CD4-positive, alpha-beta T cell treated with Interleukin-15 for 4 hours (primary cell): ENCODE measurements at regions not wholly inside any gene's neighbourhood (a gene's known extent, or its start where the extent isn't known, plus 50 kb on each side); places are given as distances from the start of the nearest gene placed in this dataset.

Experiments used
- DNase-seq: peaks from one replicate; pipeline ENCODE4 v3.0.0-alpha.2; 2020; ENCODE audit warnings: low spot score

DNA sequence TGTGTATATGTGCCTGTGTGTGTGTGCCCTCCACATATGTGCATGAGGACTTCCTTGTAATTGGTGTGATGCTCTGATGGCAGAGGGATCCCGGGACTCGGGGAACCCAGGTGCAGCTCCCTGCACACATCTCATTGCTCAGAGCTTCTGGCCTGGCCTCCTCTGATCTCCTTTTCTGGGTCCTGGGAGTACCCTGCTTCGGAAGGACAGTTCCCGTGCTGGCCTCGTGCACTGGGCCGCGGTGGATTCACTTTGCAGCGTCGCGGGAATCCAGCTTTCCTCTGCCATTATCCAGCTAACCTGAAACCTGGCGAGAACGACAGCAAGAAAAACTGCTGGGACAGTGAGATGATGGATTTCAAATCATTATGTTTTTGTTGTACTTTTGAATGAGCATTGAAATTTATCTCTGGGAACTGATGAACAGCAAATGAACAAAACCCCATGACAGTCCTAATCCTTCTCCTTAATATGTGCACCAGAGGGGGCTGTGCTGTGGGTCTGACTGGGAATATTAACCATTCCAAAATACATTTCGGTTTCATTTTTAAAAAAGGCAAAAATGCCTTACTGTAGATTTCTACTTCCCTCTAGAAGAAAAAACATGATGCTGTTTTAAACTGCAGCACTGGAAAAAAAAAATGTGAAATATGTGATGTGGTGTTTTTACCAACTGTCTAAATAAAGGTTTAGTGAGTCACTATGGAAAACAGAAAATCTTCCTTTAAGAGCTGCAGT is 78.2 kb downstream of the PTGR3 start:
- DNase-seq, result no peak

DNA sequence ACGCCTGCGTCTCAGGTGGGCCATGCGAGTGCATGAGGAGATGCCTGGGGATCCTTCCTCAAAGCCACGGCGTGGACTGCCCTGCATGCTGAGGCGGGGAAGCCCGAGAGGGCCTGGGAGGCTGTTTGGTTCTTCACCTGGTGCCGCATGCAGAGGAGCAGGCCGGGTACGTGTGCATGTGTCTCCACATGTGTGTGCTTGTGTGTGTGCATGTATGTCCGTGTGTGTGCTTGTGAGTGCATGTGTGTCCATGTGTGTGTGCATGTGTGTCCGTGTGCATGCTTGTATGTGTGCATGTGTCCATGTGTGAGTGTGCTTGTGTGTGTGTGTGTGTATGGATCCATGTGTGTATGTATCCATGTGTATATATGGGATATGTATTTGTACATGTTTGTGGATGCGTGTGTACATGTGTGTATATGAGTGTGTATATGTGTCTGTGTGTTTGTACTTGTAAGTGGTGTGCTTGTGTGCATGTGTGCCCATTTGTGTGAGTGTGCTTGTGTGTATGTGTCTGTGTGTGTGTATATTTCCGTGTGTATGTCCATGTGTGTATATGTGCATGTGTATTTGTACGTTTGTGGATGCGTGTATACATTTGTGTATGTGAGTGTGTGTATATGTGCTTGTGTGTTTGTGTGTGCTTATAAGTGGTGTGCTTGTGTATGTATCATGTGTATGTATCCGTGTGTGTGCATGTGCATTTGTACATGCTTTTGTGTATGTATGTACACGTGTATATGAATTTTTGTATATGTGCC is 79.0 kb downstream of the PTGR3 start:
- DNase-seq, result no peak

DNA sequence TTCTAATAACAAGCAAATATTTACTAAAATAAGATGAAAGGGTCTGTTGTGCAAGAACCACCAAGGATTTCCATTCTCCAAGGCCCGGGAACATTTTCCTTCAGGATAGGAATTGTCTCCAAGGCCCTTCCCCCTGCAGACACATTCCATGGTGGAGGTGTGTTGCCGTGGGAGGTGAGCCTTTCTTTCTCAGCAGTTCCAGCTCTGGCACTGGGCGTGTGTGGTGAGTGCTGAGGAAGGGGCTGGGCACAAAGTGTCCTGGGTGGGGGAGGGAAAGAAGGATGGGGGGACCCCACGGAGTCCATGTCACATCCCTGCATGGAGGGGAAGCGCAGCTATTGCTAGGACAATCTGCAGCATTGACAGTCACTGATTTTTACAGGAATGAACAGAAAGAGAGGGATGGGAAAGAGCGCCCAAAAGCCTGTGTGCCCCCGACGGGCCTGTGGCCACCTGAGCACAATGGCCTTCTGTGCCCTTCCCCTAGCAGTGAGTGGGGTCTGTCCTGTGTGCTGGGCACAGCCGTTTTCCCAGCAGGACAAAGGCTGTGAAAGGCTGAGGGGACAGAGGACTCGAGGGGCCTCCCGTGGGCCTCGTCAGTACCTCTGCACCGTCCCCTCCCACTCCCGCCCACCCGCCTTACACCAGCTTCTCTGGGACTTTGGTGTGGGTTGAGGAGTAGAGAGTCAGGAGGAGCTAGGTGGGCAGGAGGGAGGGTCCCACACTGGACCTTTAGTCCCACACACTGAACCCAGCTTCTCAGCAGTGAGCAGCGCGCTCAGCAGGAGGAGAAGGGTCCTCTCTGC is 79.8 kb downstream of the PTGR3 start:
- DNase-seq, result no peak

DNA sequence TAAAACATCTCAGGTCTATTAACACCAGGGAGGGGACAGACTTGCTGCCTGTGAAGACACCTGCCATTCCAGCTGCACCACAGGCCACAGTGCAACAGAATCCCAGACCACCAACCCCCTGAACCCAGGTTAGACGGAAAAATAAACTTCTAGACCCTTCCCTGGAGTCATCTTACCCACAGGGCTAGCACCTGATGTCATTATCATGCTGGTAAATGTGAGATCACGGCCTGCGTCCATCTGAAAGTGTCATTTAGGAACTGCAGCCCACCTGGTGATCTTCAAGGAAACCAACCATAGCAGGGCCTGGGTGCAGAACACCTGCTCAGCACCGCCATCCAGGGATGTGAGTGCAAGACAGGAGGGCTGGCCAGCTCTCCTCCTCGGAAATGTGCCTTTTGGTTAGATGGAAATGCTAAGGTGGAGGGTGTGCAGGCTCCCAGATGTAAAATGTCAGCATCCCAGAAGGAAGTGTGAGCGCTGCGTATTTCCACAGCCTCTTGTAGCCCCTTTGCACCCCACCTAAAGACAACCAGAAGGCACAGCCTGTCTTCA is 80.8 kb downstream of the PTGR3 start:
- no peak for DNase-seq

DNA sequence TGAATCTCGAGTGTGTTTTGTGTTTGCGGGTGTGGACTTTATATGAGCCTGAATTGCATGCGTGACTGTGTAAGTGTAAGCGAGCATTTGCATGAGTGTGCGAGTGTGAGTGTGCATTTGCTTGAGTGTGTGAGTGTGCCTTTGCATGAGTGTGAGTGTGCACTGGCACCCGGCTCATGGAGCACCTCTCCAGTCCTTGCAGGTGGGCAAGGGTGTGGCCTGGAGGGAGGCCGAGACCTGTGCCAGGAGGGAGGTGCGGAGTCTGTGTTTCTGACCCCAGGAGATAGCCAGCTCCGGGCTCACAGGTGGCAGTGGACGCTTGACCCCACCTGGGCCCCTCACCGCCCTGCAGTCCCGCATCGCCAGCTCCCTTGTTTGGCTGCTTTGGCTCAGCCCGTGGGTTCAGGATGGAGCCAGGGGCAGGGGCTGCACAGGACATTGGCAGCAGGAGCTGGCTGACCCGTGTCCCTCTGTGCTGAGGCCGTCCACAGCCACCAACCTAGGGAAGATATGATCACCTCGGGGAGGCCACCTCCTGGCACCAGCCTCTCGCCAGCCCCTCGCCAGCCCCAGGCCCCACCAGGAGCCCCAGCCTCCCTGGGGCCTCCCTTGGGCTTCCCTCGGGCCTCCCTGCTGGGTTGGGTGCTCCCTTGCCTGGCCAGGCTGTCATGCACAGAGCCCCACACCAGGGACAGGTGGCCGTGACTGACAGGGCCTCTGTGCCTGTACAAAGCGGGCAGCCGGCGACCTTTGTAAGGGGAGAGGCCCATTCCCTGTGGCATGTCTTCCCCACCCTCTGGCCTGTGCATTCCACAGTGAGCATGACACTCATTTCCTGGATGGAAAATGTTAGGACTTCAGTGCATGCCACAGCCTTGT is 81.6 kb downstream of the PTGR3 start:
- no peak for DNase-seq

DNA sequence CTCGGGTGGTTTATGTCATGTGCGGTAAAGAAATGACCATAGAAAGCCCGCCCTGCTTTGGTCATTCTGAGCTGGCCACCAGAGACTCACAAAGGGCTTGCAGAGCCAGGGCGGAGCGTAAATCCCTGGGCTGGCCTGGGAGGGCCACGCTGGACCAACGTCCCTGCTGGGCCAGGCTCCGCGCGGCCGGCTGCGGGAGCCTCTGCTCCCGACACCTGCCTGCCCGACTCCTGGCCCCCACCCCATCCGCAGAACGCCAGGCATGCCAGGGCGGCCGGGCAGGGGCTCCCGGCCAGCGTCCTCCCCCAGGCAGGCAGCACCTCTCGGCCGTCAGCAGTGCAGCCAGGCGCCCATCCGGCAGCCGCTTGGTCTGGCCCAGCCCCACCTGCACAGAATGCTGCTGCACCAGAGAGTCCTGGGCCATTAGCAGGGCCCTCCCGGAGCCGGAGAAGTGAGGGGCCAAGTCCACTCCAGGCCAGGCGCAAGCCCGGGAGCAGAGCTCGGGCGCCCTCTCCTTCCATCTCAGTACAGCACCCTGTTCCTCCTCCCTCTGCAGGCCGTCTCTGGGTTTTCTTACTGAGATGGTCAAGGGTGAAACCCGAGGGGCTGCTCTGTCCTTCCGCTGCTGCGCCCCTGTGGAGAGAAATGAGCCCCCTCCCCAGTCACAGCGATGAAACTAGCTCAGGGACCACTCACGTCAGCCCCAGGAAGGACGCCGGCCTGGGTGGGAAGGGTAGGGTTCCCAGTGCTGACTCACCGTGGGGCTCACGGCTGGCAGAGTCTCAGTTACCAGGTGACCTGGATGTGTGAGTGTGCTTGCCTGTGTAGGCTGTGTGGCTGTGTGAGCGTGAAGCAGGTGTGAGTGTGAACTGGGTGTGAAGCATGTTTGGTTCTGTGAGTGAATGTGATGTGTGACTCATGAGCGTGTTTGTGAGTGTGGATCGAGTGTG is 83.3 kb downstream of the PTGR3 start:
- peak; percentile 1 for DNase-seq

DNA sequence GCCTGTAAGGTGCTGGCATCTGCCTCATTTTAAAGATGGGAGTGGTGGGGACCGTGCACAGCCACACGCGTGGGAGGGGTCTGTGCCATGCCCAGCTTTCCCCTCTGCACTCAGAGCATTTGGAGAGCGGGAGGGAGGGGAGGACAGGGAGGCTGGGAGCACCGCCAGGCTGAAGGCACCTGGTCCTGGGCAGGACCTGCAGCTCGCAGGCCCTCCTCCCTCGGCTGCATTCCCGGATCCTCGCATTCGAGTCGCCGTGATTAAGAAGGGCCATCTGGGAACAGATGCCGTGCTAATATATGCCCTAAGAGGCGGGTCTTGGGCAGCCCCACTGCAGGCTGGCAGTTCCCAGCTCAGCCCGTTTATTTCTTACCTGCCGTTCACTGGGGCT is 84.0 kb downstream of the PTGR3 start:
- DNase-seq, result no peak

DNA sequence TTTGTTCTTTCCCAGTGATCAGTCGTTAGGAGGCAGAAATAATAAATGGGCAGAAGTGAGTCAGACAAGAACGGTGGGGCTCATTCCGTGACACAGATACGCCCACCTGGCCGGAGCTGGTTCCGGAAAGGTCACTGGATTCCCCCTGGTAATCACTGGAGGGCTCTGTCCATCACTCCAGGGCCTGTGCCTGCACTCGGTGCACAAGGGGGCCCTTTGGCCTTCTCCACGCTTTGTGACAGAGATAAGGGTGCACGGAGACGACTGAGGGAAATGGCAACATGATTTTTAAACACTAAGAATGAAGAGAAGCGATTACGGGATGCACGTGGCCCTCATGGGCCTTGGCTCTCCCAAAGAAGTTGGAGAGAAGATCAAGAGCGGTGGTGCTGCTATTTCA is 84.4 kb downstream of the PTGR3 start:
- DNase-seq, result no peak

DNA sequence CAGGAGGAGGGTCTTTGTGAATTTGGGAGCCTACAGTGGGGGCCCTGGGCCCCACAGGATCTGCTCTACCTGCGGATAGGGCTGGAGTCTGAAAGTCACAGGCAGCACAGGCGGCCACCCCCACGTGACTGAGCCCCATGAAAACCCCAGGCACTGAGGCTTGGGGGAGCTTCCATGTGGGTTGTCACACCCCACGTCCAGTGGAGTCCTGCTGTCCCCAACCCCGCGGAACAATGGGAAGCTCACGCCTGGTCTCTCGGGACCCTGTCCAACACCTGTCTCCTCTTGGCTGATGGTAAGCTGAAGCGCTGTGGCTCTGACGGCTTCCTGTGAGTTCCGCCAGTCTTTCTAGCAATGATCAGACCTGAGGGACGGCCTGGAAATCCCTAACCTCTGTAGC is 85.8 kb downstream of the PTGR3 start:
- no peak for DNase-seq

DNA sequence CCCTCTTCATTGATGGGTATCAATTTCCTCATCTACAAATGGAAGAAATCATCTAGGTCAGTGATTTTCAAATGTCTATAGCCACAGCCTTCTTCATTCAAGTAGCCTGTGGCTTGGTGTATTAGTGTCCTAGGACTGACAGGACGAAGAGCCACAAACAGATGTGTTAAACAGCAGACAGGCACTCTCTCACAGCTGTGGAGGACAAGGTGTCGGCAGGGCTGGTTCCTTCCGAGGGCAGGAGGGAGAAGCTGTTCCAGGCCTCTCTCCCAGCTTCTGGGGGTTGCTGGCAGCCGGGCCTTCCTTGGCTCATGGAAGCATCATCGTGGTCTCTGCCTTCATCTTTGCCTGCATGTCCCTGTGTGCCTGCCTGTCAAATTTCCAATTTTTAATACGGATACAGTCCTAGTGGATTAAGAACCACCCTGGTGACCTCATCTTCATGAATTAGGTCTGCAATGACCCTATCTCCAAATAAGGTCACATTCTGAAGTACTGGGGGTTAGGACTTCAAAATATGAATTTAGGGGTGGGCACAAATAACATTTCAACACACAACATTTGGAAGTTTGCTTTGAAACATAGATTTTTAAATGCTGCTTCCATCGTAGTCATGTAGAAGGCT is 86.5 kb downstream of the PTGR3 start:
- DNase-seq, result no peak

DNA sequence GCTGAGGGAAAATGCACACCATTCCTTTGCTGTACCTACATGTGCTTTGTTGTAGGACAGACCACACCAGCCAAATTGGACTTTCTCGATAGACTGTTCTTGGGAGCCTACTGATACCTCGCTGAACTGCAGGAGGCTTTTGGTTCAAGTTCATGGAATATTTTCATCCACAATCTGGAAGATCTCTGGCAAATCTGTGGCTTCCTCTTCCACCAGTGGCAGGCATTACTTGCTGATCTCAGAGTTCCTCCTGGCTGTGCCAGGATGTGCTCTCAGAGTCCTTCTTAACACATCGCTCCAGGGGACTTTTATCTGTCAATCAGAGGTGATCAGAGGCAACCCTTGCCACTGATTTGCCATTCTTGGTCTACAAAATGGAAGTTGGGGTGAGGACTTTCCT is 87.7 kb downstream of the PTGR3 start:
- no peak for DNase-seq

DNA sequence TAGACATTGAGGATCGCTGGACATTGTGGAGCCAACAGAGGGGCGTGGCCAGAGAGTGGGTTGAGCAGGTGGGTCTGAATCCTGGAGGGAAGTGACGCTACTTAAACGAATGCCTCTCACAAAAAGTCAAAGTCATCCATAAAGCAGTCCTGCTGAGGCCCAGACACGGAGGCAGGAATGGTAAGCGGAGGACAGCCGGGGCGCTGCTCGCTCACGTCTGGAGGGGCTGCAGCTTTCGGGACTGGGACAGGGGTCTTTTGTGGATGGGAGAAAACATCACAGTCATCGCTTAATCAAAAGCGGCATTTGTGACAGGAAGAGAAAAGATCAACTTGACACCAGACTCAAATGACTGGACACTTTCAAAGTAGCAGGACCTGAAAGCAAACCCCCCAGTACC is 88.4 kb downstream of the PTGR3 start:
- DNase-seq, result no peak

DNA sequence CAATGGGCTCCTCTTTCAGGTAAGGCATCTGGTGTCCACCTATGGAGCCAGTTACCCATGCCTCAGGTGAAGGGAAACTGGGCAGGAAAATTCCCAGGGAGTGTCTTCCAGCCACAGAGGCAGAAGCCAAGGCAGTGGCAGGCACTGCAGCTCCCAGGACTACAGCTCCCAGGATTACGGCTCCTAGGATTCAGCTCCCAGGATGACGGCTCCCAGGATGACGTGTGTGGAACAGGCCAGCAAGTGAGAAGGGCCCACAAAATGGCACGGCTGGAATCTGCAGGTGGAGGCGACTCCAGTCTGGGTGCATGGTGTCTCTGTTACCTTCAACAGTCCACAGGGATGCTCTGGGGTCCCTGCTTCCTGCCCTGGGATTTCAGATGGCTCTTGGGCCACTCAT is 92.1 kb downstream of the PTGR3 start:
- DNase-seq, result no peak

DNA sequence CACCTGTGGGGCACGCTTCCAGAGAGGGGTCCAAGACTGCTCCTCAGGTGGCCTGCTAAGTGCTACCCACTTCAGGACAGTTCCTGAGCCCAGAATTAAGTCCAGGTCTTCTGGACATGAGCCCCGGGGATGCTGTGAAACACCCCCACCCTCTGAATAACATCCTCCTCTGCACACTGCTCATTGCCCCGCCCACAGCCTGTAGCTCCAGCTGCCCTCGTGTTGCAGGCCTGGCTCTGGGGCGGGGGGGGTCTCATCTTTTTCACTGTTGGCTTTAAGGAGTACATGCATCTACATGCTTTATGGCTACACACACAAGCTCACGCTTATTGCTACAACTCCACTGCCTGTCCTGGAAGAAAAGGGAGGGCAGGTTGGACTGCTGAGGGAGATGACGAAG is 92.8 kb downstream of the PTGR3 start:
- no peak for DNase-seq

DNA sequence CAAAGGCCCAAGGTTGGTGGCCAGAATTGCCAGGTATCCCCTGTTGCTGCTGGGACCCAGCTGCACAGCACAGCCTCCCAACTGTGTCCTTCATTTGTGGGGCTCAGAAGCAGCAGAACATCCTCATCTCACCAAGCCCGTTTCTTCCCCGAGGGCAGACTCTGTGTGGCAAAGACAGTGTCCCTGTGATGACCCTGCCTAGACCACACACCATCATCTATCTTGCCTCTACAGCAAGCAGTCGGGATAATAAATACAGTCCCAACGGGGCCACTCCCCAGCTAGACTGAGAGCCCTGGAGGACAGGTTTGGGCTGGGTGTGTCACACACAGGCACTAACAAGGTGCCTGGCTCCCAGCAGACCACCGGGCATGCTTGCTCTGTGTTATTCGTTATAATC is 93.4 kb downstream of the PTGR3 start:
- no peak for DNase-seq
